ENCODE measurements at regions not wholly inside any gene's neighbourhood (a gene's known extent, or its start where the extent isn't known, plus 50 kb on each side); places are given as distances from the start of the nearest gene placed in this dataset.

- Mint-ChIP-seq H3K27me3 (peaks cover 12 to 16% of the 10 kb centered on the region in 2 donors), H3K4me3 (no peak overlapping the region), H3K36me3 (no peaks in the 10 kb centered on the region), H3K9me3 (peaks cover 0 to 8% (median 3%) of the 10 kb centered on the region in 8 donors), H3K4me1 (no peaks in the 10 kb centered on the region), H3K27ac (no peak overlapping the region)
- H3K27me3 ChIP-seq (ENCODE audit: insufficient read depth, low read length): no peaks in the 10 kb centered on the region
- ChIA-PET CTCF (ENCODE audit: partially characterized antibody) (no interaction called here), POLR2A (ENCODE audit: partially characterized antibody) (no interaction called here)
- no peak overlapping the region for H3K4me3 ChIP-seq (ENCODE audit: low read length in 2 of 2)
- no peaks in the 10 kb centered on the region for H3K4me1 ChIP-seq (ENCODE audit: insufficient read depth, low read length)
- DNase-seq: no peak
- no peaks in the 10 kb centered on the region for H3K36me3 ChIP-seq (ENCODE audit: insufficient read depth, low read length)
- intact Hi-C loops (cut with micrococcal nuclease): no loop called here
- H3K9me3 ChIP-seq (ENCODE audit: control insufficient read depth in 1 of 2, low read length in 2 of 2): no peaks in the 10 kb centered on the region
- H3K27ac ChIP-seq (ENCODE audit: low read depth, low read length): no peak overlapping the region
Observed at GRCh38 chr5:38776149-38776896, 69.5 kb upstream of the OSMR start.

DNA sequence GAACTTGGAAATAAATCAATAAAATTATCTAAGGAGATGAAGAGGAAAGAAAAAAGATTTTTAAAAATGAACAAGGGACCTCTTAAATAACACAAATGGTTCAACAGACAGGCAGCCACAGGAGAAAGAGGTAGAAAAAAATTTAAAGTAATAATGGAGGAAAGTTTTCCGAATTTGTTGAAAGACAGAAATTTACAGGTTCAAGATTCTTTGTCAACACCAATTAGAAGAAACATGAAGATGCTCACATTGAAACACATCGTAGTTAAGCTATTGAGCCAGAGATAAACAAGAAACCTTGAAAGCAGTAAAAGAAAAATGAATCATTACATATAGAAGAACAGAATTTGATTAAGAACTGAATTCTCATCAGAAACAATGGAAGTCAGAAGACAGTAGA, 68.7 kb upstream of the OSMR start:
- CTCF ChIA-PET (ENCODE audit: partially characterized antibody): no interaction called here
- no peaks in the 10 kb centered on the region for H3K9me3 ChIP-seq (ENCODE audit: control insufficient read depth in 1 of 2, low read length in 2 of 2)
- Mint-ChIP-seq H3K27me3 (peaks cover 12 to 14% of the 10 kb centered on the region in 2 donors), H3K4me3 (no peak overlapping the region), H3K27ac (no peak overlapping the region), H3K36me3 (no peaks in the 10 kb centered on the region), H3K4me1 (no peaks in the 10 kb centered on the region), H3K9me3 (peaks cover 0 to 5% (median 3%) of the 10 kb centered on the region in 8 donors)
- intact Hi-C loops (cut with micrococcal nuclease): no loop called here
- H3K4me3 ChIP-seq (ENCODE audit: low read length in 2 of 2): no peak overlapping the region
- no peak overlapping the region for H3K27ac ChIP-seq (ENCODE audit: low read depth, low read length)
- no peaks in the 10 kb centered on the region for H3K36me3 ChIP-seq (ENCODE audit: insufficient read depth, low read length)
- DNase-seq: no peak
- H3K27me3 ChIP-seq (ENCODE audit: insufficient read depth, low read length): no peaks in the 10 kb centered on the region
- no peaks in the 10 kb centered on the region for H3K4me1 ChIP-seq (ENCODE audit: insufficient read depth, low read length)
- POLR2A ChIA-PET (ENCODE audit: partially characterized antibody): no interaction called here

GRCh38 chr5:38780316-38780715, 65.5 kb upstream of the OSMR start:
- no peak for DNase-seq
- H3K27me3 ChIP-seq (ENCODE audit: insufficient read depth, low read length): no peaks in the 10 kb centered on the region
- no peaks in the 10 kb centered on the region for H3K9me3 ChIP-seq (ENCODE audit: control insufficient read depth in 1 of 2, low read length in 2 of 2)
- no peaks in the 10 kb centered on the region for H3K36me3 ChIP-seq (ENCODE audit: insufficient read depth, low read length)
- no peak overlapping the region for H3K27ac ChIP-seq (ENCODE audit: low read depth, low read length)
- H3K4me3 Mint-ChIP-seq: no peak overlapping the region
- no peaks in the 10 kb centered on the region for H3K4me1 Mint-ChIP-seq
- no peak overlapping the region for H3K27ac Mint-ChIP-seq
- ChIA-PET POLR2A (ENCODE audit: partially characterized antibody) (no interaction called here), CTCF (ENCODE audit: partially characterized antibody) (no interaction called here)
- no peaks in the 10 kb centered on the region for H3K36me3 Mint-ChIP-seq
- H3K27me3 Mint-ChIP-seq: peaks cover 6 to 7% of the 10 kb centered on the region in 2 donors
- peaks cover 0 to 5% (median 1%) of the 10 kb centered on the region in 8 donors for H3K9me3 Mint-ChIP-seq
- no peak overlapping the region for H3K4me3 ChIP-seq (ENCODE audit: low read length in 2 of 2)
- H3K4me1 ChIP-seq (ENCODE audit: insufficient read depth, low read length): no peaks in the 10 kb centered on the region
- intact Hi-C loops (cut with micrococcal nuclease): no loop called here

DNA sequence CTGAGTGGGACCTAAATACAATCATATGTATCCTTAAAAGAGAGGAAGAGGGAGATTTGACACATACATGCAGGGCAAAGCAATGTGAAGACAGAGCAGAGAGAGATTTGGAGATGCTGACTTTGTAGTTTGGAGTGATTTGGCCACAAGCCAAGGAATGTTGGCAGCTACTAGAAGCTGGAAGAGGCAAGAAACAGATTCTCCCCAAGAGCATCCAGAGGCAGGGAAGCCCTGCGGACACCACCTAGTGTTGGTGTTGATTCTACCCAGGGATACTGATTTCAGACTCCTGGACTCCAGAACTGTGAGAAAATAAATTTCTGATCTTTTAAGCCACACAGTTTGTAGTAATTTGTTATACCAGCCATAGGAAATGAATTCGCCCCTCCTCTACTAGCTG, 64.9 kb upstream of the OSMR start:
- H3K36me3 Mint-ChIP-seq: no peaks in the 10 kb centered on the region
- ChIA-PET POLR2A (ENCODE audit: partially characterized antibody) (no interaction called here), CTCF (ENCODE audit: partially characterized antibody) (no interaction called here)
- no peaks in the 10 kb centered on the region for H3K4me1 Mint-ChIP-seq
- H3K27me3 ChIP-seq (ENCODE audit: insufficient read depth, low read length): no peaks in the 10 kb centered on the region
- H3K27me3 Mint-ChIP-seq: peaks cover 5 to 6% of the 10 kb centered on the region in 2 donors
- no peaks in the 10 kb centered on the region for H3K36me3 ChIP-seq (ENCODE audit: insufficient read depth, low read length)
- intact Hi-C loops (cut with micrococcal nuclease): no loop called here
- no peak for DNase-seq
- no peak overlapping the region for H3K27ac Mint-ChIP-seq
- H3K4me3 Mint-ChIP-seq: no peak overlapping the region
- H3K9me3 Mint-ChIP-seq: peaks cover 0 to 8% (median 2%) of the 10 kb centered on the region in 8 donors
- no peak overlapping the region for H3K4me3 ChIP-seq (ENCODE audit: low read length in 2 of 2)
- H3K4me1 ChIP-seq (ENCODE audit: insufficient read depth, low read length): no peaks in the 10 kb centered on the region
- no peaks in the 10 kb centered on the region for H3K9me3 ChIP-seq (ENCODE audit: control insufficient read depth in 1 of 2, low read length in 2 of 2)
- H3K27ac ChIP-seq (ENCODE audit: low read depth, low read length): no peak overlapping the region

GRCh38 chr5:38782180-38782835, 63.5 kb upstream of the OSMR start:
- no peak overlapping the region for H3K4me3 Mint-ChIP-seq
- ChIA-PET CTCF (ENCODE audit: partially characterized antibody) (interaction anchor here (1.0 kb wide), 1 partner anchor 17 kb away, joined by 3 read pairs; no protein-coding TSS in a partner anchor), POLR2A (ENCODE audit: partially characterized antibody) (no interaction called here)
- no peak overlapping the region for H3K4me3 ChIP-seq (ENCODE audit: low read length in 2 of 2)
- no peaks in the 10 kb centered on the region for H3K36me3 ChIP-seq (ENCODE audit: insufficient read depth, low read length)
- no peaks in the 10 kb centered on the region for H3K27me3 ChIP-seq (ENCODE audit: insufficient read depth, low read length)
- intact Hi-C loops (cut with micrococcal nuclease): no loop called here
- H3K9me3 Mint-ChIP-seq: peaks cover 0 to 15% (median 7%) of the 10 kb centered on the region in 8 donors
- no peaks in the 10 kb centered on the region for H3K9me3 ChIP-seq (ENCODE audit: control insufficient read depth in 1 of 2, low read length in 2 of 2)
- H3K4me1 Mint-ChIP-seq: no peaks in the 10 kb centered on the region
- no peak for DNase-seq
- H3K27ac ChIP-seq (ENCODE audit: low read depth, low read length): no peak overlapping the region
- no peaks in the 10 kb centered on the region for H3K36me3 Mint-ChIP-seq
- no peaks in the 10 kb centered on the region for H3K4me1 ChIP-seq (ENCODE audit: insufficient read depth, low read length)
- H3K27ac Mint-ChIP-seq: no peak overlapping the region
- peaks cover 0 to 8% of the 10 kb centered on the region in 2 donors for H3K27me3 Mint-ChIP-seq

DNA sequence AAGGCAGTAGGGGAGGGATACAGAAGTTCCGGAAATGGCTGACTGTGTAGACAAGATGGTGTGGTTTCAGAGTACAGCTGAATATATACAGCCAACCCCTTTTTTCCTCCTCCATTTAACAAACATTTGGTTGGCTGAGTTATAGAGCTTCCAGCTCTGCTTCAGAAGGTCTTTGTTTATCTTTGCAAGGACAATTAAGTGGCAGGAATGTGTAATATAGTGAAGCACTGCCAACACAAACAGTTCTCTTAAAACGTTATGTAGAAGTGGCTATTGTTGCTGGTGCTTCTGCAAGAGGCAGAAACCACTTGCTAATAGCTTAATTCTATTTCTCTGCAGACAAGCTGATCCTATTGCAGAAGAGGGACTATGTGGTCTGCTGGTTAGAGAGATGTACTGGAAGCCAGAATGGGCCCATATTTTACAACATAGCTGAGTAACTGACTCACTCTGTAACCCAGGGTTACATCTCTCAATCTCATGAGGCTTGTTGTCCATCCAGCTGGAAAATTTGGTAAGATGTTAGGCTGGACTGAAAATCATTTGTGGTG, 62.7 kb upstream of the OSMR start:
- no peaks in the 10 kb centered on the region for H3K4me1 ChIP-seq (ENCODE audit: insufficient read depth, low read length)
- no peak overlapping the region for H3K27ac Mint-ChIP-seq
- H3K9me3 ChIP-seq (ENCODE audit: control insufficient read depth in 1 of 2, low read length in 2 of 2): no peaks in the 10 kb centered on the region
- ChIA-PET POLR2A (ENCODE audit: partially characterized antibody) (no interaction called here), CTCF (ENCODE audit: partially characterized antibody) (interaction anchor here (1.0 kb wide), 1 partner anchor 18 kb away, joined by 3 read pairs; no protein-coding TSS in a partner anchor)
- no peaks in the 10 kb centered on the region for H3K36me3 ChIP-seq (ENCODE audit: insufficient read depth, low read length)
- H3K27ac ChIP-seq (ENCODE audit: low read depth, low read length): no peak overlapping the region
- H3K27me3 Mint-ChIP-seq: peaks cover 0 to 10% of the 10 kb centered on the region in 2 donors
- no peaks in the 10 kb centered on the region for H3K36me3 Mint-ChIP-seq
- H3K4me1 Mint-ChIP-seq: no peaks in the 10 kb centered on the region
- no peaks in the 10 kb centered on the region for H3K27me3 ChIP-seq (ENCODE audit: insufficient read depth, low read length)
- no peak overlapping the region for H3K4me3 ChIP-seq (ENCODE audit: low read length in 2 of 2)
- intact Hi-C loops (cut with micrococcal nuclease): no loop called here
- DNase-seq: no peak
- peaks cover 0 to 19% (median 8%) of the 10 kb centered on the region in 8 donors for H3K9me3 Mint-ChIP-seq
- H3K4me3 Mint-ChIP-seq: no peak overlapping the region

DNA sequence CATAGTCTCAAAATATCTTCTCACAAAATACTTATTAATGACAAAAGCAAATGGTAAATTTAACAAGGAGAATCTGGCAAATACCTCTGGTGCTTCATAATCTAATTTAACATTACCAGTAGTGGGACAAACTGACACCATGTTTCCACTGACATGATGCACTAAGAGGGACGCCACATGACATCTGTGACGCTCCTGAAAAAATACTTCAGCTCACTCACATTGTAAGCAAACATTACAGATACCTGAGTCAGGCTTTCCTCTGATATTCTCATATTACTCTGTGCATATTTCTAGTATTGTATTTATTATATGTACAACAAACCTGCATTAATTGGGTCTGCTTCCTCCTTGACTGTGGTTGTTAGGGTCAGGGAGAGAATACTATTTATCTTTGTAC, 56.7 kb upstream of the OSMR start:
- no peak overlapping the region for H3K4me3 Mint-ChIP-seq

More for the DNA sequence above, 56.7 kb upstream of the OSMR start:
- Mint-ChIP-seq H3K9me3 (peaks cover 0 to 14% (median 8%) of the 10 kb centered on the region in 8 donors), H3K4me1 (no peaks in the 10 kb centered on the region), H3K27ac (no peak overlapping the region), H3K36me3 (no peaks in the 10 kb centered on the region), H3K27me3 (peaks cover 4 to 13% of the 10 kb centered on the region in 2 donors)
- Histone ChIP-seq H3K4me1 (ENCODE audit: insufficient read depth, low read length) (no peaks in the 10 kb centered on the region), H3K36me3 (ENCODE audit: insufficient read depth, low read length) (no peaks in the 10 kb centered on the region), H3K4me3 (ENCODE audit: low read length in 2 of 2) (no peak overlapping the region), H3K9me3 (ENCODE audit: control insufficient read depth in 1 of 2, low read length in 2 of 2) (no peaks in the 10 kb centered on the region), H3K27me3 (ENCODE audit: insufficient read depth, low read length) (no peaks in the 10 kb centered on the region), H3K27ac (ENCODE audit: low read depth, low read length) (no peak overlapping the region)
- CTCF ChIA-PET (ENCODE audit: partially characterized antibody): no interaction called here
- POLR2A ChIA-PET (ENCODE audit: partially characterized antibody): no interaction called here
- DNase-seq: no peak
- intact Hi-C loops (cut with micrococcal nuclease): no loop called here
